ENCODE measurements at regions not wholly inside any gene's neighbourhood (a gene's known extent, or its start where the extent isn't known, plus 50 kb on each side); places are given as distances from the start of the nearest gene placed in this dataset.

DNA sequence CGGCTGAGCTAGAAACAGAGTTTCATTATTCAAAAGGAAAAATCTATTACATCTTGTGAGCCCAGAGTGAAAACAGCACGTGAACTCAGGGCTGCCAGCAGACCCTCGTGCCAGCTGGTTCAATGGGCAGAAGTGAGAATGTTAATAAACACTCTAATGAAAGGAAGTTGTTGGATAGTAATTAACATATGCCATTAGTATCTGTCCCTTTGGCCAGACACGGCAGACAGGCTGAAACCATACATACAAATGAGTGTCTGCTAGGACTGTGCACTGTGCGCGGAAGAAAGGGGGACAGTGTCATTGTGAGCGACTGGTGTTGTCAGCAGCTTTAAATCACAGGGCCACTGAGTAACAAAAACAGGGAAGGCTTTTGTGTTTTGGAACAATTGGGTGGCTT is 121.9 kb upstream of the TSC22D1 start:
- no peak for TF ChIP-seq EZH2 (IDR thresholded peaks at IDR 0.05; ENCODE audit: low read length)
- no peak for TF ChIP-seq CTCF (optimal IDR thresholded peaks at IDR 0.05 in 1 of 3, IDR thresholded peaks at IDR 0.05 in 1 of 3, conservative IDR thresholded peaks at IDR 0.05 in 1 of 3; ENCODE audit: extremely low read depth in 1 of 3, insufficient read depth in 2 of 3, low read length in 3 of 3)
- Histone ChIP-seq H3K4me1 (ENCODE audit: control insufficient read depth, extremely low read depth, insufficient read depth, low read length) (no peaks in the 10 kb centered on the region), H3K9me3 (ENCODE audit: control insufficient read depth, low read depth, low read length) (no peaks in the 10 kb centered on the region), H3K36me3 (ENCODE audit: control insufficient read depth in 2 of 2, extremely low read depth in 1 of 2, insufficient read depth in 2 of 2, low read length in 2 of 2) (no peaks in the 10 kb centered on the region), H3K9ac (ENCODE audit: control insufficient read depth, extremely low read depth, insufficient read depth, low read length) (no peak overlapping the region), H4K20me1 (ENCODE audit: control insufficient read depth, extremely low read depth, insufficient read depth, low read length) (no peaks in the 10 kb centered on the region), H3K4me2 (ENCODE audit: control insufficient read depth, extremely low read depth, insufficient read depth, low read depth, low read length) (no peak overlapping the region), H3K4me3 (ENCODE audit: control insufficient read depth in 2 of 3, extremely low read depth in 1 of 3, insufficient read depth in 2 of 3, low read depth in 1 of 3, low read length in 3 of 3) (no peak overlapping the region), H3K9me1 (ENCODE audit: control insufficient read depth, extremely low read depth, insufficient read depth, low read length) (no peaks in the 10 kb centered on the region), H3K27ac (ENCODE audit: control insufficient read depth, insufficient read depth, low read length) (no peak overlapping the region), H3K27me3 (ENCODE audit: control insufficient read depth, extremely low read depth, insufficient read depth, low read length) (no peaks in the 10 kb centered on the region), H3K79me2 (ENCODE audit: control insufficient read depth, insufficient read depth, low read length) (no peaks in the 10 kb centered on the region), H2AFZ (ENCODE audit: control insufficient read depth, low read length) (no peak overlapping the region)
- dilution Hi-C loops (cut with MboI; ENCODE audit: extremely low pct_ligation_motif_present, low sequenced_read_pairs) = no loop called here
- no peak for FAIRE-seq
- DNase-seq (ENCODE audit: low read depth, low spot score) = no peak

- no peaks in the 10 kb centered on the region for H3K9me3 ChIP-seq (ENCODE audit: control insufficient read depth, low read depth, low read length)
- no peak overlapping the region for H3K4me2 ChIP-seq (ENCODE audit: control insufficient read depth, extremely low read depth, insufficient read depth, low read depth, low read length)
- H2AFZ ChIP-seq (ENCODE audit: control insufficient read depth, low read length) = no peak overlapping the region
- no peak overlapping the region for H3K4me3 ChIP-seq (ENCODE audit: control insufficient read depth in 2 of 3, extremely low read depth in 1 of 3, insufficient read depth in 2 of 3, low read depth in 1 of 3, low read length in 3 of 3)
- H3K36me3 ChIP-seq (ENCODE audit: control insufficient read depth in 2 of 2, extremely low read depth in 1 of 2, insufficient read depth in 2 of 2, low read length in 2 of 2) = no peaks in the 10 kb centered on the region
- H3K9me1 ChIP-seq (ENCODE audit: control insufficient read depth, extremely low read depth, insufficient read depth, low read length) = no peaks in the 10 kb centered on the region
- TF ChIP-seq CTCF (optimal IDR thresholded peaks at IDR 0.05 in 1 of 3, IDR thresholded peaks at IDR 0.05 in 1 of 3, conservative IDR thresholded peaks at IDR 0.05 in 1 of 3; ENCODE audit: extremely low read depth in 1 of 3, insufficient read depth in 2 of 3, low read length in 3 of 3) (no peak), EZH2 (IDR thresholded peaks at IDR 0.05; ENCODE audit: low read length) (no peak)
- no peak for FAIRE-seq
- DNase-seq (ENCODE audit: low read depth, low spot score) = no peak
- no peaks in the 10 kb centered on the region for H3K4me1 ChIP-seq (ENCODE audit: control insufficient read depth, extremely low read depth, insufficient read depth, low read length)
- H3K9ac ChIP-seq (ENCODE audit: control insufficient read depth, extremely low read depth, insufficient read depth, low read length) = no peak overlapping the region
- H3K79me2 ChIP-seq (ENCODE audit: control insufficient read depth, insufficient read depth, low read length) = no peaks in the 10 kb centered on the region
- no peaks in the 10 kb centered on the region for H4K20me1 ChIP-seq (ENCODE audit: control insufficient read depth, extremely low read depth, insufficient read depth, low read length)
- no peak overlapping the region for H3K27ac ChIP-seq (ENCODE audit: control insufficient read depth, insufficient read depth, low read length)
- dilution Hi-C loops (cut with MboI; ENCODE audit: extremely low pct_ligation_motif_present, low sequenced_read_pairs) = no loop called here
- no peaks in the 10 kb centered on the region for H3K27me3 ChIP-seq (ENCODE audit: control insufficient read depth, extremely low read depth, insufficient read depth, low read length)
Measured at GRCh38 chr13:44697058-44697457, 120.9 kb upstream of the TSC22D1 start.

Measured in keratinocyte (primary cell).